ENCODE measurements at regions not wholly inside any gene's neighbourhood (a gene's known extent, or its start where the extent isn't known, plus 50 kb on each side); places are given as distances from the start of the nearest gene placed in this dataset.

DNA sequence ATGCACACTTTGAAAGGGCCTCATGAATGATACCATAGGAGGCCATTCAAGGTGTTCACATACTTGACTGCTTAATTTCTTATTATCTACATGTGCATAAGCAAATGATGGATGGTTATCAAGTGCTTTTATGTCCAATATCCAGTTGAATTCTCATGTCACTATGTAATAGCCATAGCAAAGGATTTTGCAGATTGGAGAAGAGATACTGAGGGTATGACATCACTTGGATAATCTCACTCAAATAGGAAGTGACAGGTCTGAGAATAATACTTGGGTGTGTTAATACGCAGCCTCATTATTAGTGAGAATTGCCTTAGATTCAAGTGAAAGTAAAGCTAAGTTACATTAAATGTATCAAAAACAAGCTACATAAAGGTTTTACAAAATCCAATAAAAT lies 1208.6 kb downstream of the CDH11 start:
- TF ChIP-seq FOXP2 (optimal IDR thresholded peaks at IDR 0.05; ENCODE audit: borderline replicate concordance, extremely low read depth, extremely low read length, insufficient read depth) (no peak), TAF1 (IDR thresholded peaks at IDR 0.05; ENCODE audit: borderline replicate concordance, insufficient read depth, low read length) (no peak), SIN3A (IDR thresholded peaks at IDR 0.05; ENCODE audit: borderline replicate concordance, insufficient read depth, low read length) (no peak), POLR2AphosphoS5 (IDR thresholded peaks at IDR 0.05; ENCODE audit: low read depth, low read length) (no peak)
- TF ChIP-seq, protein P1, sequence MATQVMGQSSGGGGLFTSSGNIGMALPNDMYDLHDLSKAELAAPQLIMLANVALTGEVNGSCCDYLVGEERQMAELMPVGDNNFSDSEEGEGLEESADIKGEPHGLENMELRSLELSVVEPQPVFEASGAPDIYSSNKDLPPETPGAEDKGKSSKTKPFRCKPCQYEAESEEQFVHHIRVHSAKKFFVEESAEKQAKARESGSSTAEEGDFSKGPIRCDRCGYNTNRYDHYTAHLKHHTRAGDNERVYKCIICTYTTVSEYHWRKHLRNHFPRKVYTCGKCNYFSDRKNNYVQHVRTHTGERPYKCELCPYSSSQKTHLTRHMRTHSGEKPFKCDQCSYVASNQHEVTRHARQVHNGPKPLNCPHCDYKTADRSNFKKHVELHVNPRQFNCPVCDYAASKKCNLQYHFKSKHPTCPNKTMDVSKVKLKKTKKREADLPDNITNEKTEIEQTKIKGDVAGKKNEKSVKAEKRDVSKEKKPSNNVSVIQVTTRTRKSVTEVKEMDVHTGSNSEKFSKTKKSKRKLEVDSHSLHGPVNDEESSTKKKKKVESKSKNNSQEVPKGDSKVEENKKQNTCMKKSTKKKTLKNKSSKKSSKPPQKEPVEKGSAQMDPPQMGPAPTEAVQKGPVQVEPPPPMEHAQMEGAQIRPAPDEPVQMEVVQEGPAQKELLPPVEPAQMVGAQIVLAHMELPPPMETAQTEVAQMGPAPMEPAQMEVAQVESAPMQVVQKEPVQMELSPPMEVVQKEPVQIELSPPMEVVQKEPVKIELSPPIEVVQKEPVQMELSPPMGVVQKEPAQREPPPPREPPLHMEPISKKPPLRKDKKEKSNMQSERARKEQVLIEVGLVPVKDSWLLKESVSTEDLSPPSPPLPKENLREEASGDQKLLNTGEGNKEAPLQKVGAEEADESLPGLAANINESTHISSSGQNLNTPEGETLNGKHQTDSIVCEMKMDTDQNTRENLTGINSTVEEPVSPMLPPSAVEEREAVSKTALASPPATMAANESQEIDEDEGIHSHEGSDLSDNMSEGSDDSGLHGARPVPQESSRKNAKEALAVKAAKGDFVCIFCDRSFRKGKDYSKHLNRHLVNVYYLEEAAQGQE (IDR thresholded peaks at IDR 0.05; ENCODE audit: insufficient read depth in 1 of 2, low read depth in 2 of 2, low read length in 2 of 2) = no peak

DNA sequence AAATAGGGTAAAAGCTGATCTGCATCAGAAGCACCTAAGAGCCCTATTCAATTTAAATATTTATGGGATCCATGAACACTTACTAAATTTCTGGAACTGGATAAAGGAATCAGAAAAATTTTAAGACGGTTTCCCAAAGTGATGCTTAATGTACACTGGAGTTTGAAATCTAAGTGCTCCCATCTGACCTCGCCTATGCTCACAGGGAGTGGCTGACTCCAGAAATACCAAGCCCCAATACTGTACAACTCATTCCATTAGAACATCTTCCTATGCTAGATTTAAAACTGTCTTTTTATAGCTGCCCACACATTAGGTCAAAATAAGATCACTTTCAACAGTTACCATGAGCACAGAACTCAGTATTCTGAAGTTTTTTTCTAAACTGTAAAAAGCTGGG lies 1214.6 kb downstream of the CDH11 start:
- no peak for TF ChIP-seq FOXP2 (optimal IDR thresholded peaks at IDR 0.05; ENCODE audit: borderline replicate concordance, extremely low read depth, extremely low read length, insufficient read depth)
- TF ChIP-seq TAF1 (IDR thresholded peaks at IDR 0.05; ENCODE audit: borderline replicate concordance, insufficient read depth, low read length) = no peak
- no peak for TF ChIP-seq SIN3A (IDR thresholded peaks at IDR 0.05; ENCODE audit: borderline replicate concordance, insufficient read depth, low read length)
- TF ChIP-seq, protein P1 (IDR thresholded peaks at IDR 0.05; ENCODE audit: insufficient read depth in 1 of 2, low read depth in 2 of 2, low read length in 2 of 2) = no peak
- TF ChIP-seq POLR2AphosphoS5 (IDR thresholded peaks at IDR 0.05; ENCODE audit: low read depth, low read length) = no peak

DNA sequence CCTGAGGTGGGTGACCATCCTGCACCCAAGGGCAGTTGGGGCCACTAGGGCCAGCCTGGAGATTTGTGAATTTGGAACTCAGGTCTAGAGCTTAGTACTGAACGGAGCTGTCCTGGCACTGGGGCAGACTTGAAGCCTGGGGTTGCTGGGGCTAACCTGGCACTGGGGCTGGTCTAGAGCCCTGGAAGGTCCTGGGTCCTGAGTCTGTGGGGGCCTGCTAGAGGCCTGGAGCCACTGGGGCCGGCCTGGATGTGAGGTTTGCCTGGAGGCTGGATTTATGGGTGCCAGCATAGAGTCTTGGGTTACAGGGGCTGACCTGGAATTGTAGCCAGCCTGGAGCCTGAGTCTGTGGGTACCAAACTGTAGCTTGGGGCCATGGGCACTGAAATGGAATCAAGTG lies 1216.9 kb downstream of the CDH11 start:
- TF ChIP-seq TAF1 (IDR thresholded peaks at IDR 0.05; ENCODE audit: borderline replicate concordance, insufficient read depth, low read length) (no peak), POLR2AphosphoS5 (IDR thresholded peaks at IDR 0.05; ENCODE audit: low read depth, low read length) (no peak), SIN3A (IDR thresholded peaks at IDR 0.05; ENCODE audit: borderline replicate concordance, insufficient read depth, low read length) (no peak), FOXP2 (optimal IDR thresholded peaks at IDR 0.05; ENCODE audit: borderline replicate concordance, extremely low read depth, extremely low read length, insufficient read depth) (no peak)
- TF ChIP-seq, protein P1 (IDR thresholded peaks at IDR 0.05; ENCODE audit: insufficient read depth in 1 of 2, low read depth in 2 of 2, low read length in 2 of 2) = no peak

DNA sequence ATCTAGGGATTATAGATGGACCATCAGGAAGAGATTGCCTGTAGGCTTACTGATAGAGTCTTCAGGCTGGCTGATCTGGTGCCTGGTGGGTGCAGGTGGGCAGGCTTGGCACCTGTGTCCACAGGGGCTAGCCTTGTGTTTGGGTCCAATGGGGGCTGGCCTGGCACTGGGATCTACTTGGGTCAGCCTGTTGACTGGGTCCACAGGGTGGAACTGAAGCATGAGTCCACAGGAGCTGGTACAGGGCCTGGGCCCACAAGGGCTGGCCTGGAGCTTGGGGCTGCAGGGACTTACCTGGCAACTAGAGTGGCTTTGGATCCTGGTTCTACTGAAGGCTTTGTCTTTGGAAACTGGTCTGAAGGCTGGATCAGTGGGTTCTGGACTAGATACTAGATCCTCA lies 1217.7 kb downstream of the CDH11 start:
- TF ChIP-seq, protein P1 (IDR thresholded peaks at IDR 0.05; ENCODE audit: insufficient read depth in 1 of 2, low read depth in 2 of 2, low read length in 2 of 2) = no peak
- TF ChIP-seq TAF1 (IDR thresholded peaks at IDR 0.05; ENCODE audit: borderline replicate concordance, insufficient read depth, low read length) = no peak
- no peak for TF ChIP-seq SIN3A (IDR thresholded peaks at IDR 0.05; ENCODE audit: borderline replicate concordance, insufficient read depth, low read length)
- TF ChIP-seq POLR2AphosphoS5 (IDR thresholded peaks at IDR 0.05; ENCODE audit: low read depth, low read length) = no peak
- no peak for TF ChIP-seq FOXP2 (optimal IDR thresholded peaks at IDR 0.05; ENCODE audit: borderline replicate concordance, extremely low read depth, extremely low read length, insufficient read depth)

Measured in PFSK-1 (cell line).